OCI-LY7 (cell line): ENCODE measurements at regions not wholly inside any gene's neighbourhood (a gene's known extent, or its start where the extent isn't known, plus 50 kb on each side); places are given as distances from the start of the nearest gene placed in this dataset.

Experiments
- BruUV-seq: library from RNA; stranded (reverse); fragments of 400-500 nt; replicated peaks from 2 replicates; lab custom pipeline; 2021; lab: Mats Ljungman, UMichigan
- CTCF ChIA-PET: fragments of 300-600 bp; sonication (Branson Sonifier 250); formaldehyde crosslinking; loops from one replicate; lab custom pipeline; 2022; ENCODE audit warnings: antibody characterized with exemption; ENCODE audit not compliant: unreplicated experiment; lab: Charles Lee
- POLR2A ChIA-PET: fragments of 300-600 bp; sonication (Branson Sonifier 250); formaldehyde crosslinking; loops from one replicate; lab custom pipeline; 2022; ENCODE audit warnings: antibody characterized with exemption; lab: Charles Lee
- DNase-seq: peaks from one replicate; pipeline ENCODE4 v3.0.0-alpha.2; 2015; ENCODE audit warnings: low spot score
- H2AFZ ChIP-seq: fragments of 200-600 bp; sonication (generic), shearing (Covaris generic); 2 replicates; pipeline ENCODE4 v1.6.1; 2014; ENCODE audit warnings: mild to moderate bottlenecking, antibody characterized with exemption, low read length, moderate library complexity
- H3K27ac ChIP-seq: fragments of 200-600 bp; sonication (generic); 2 replicates; pipeline ENCODE4 v1.5.1; 2014; ENCODE audit warnings: mixed run types, low read depth, mild to moderate bottlenecking, moderate library complexity, low read length, inconsistent platforms; ENCODE audit not compliant: poor library complexity, severe bottlenecking
- H3K36me3 ChIP-seq: fragments of 200-600 bp; sonication (generic); 2 replicates; pipeline ENCODE4 v1.6.1; 2014; ENCODE audit warnings: mild to moderate bottlenecking, antibody characterized with exemption, low read length, moderate library complexity, mixed read lengths; ENCODE audit not compliant: insufficient read depth
- H3K4me1 ChIP-seq: fragments of 200-600 bp; sonication (generic); 2 replicates; pipeline ENCODE4 v1.5.1; 2014; ENCODE audit warnings: mild to moderate bottlenecking, low read length; ENCODE audit not compliant: insufficient read depth, poor library complexity, severe bottlenecking
- H3K4me2 ChIP-seq: fragments of 200-600 bp; sonication (generic); 2 replicates; pipeline ENCODE4 v1.6.1; 2014; ENCODE audit warnings: mild to moderate bottlenecking, low read length
- H3K4me3 ChIP-seq: fragments of 200-600 bp; sonication (generic); 2 replicates; pipeline ENCODE4 v1.5.1; 2014; ENCODE audit warnings: mild to moderate bottlenecking, low read depth, low read length; ENCODE audit not compliant: poor library complexity, severe bottlenecking
- H3K79me2 ChIP-seq: fragments of 200-600 bp; sonication (generic); 2 replicates; pipeline ENCODE4 v1.6.1; 2016; ENCODE audit warnings: low read depth, mild to moderate bottlenecking, low read length, moderate library complexity, mixed read lengths; ENCODE audit not compliant: insufficient read depth
- H3K9me2 ChIP-seq: fragments of 200-600 bp; sonication (generic); 2 replicates; pipeline ENCODE4 v1.6.1; 2016; ENCODE audit warnings: mild to moderate bottlenecking, low read length, mixed read lengths; ENCODE audit not compliant: insufficient read depth
- H3K9me3 ChIP-seq: fragments of 200-600 bp; sonication (generic); 2 replicates; pipeline ENCODE4 v1.6.1; 2014; ENCODE audit warnings: mild to moderate bottlenecking, mixed run types, low read length, mixed read lengths
- H4K20me1 ChIP-seq: fragments of 200-600 bp; sonication (generic); 2 replicates; pipeline ENCODE4 v1.6.1; 2014; ENCODE audit warnings: mild to moderate bottlenecking, antibody characterized with exemption, low read length, moderate library complexity, mixed read lengths; ENCODE audit not compliant: insufficient read depth
- CTCF ChIP-seq: fragments of 200-600 bp; sonication (generic); conservative IDR thresholded peaks from 2 replicates; pipeline ENCODE4 v1.5.1; 2014; ENCODE audit warnings: mild to moderate bottlenecking, antibody characterized with exemption, low read length, moderate library complexity, mixed read lengths
- EZH2phosphoT487 ChIP-seq: fragments of 200-600 bp; sonication (generic); IDR thresholded peaks from 2 replicates; pipeline ENCODE4 v1.6.1; 2018; ENCODE audit warnings: low read depth, borderline replicate concordance, mild to moderate bottlenecking, mixed run types, antibody characterized with exemption, low read length, moderate library complexity, mixed read lengths
- intact Hi-C: fragments of 100-400 bp; cut with micrococcal nuclease; formaldehyde crosslinking; loops from one replicate; pipeline ENCODE4 v1.10.0; 2022; ENCODE audit not compliant: unreplicated experiment

GRCh38 chr12:34311337-34311736 lies 289.0 kb downstream of the ALG10 start:
- Histone ChIP-seq H3K27ac (no peak overlapping the region), H3K4me3 (no peak overlapping the region), H3K4me1 (no peaks in the 10 kb centered on the region), H2AFZ (no peak overlapping the region), H3K79me2 (no peaks in the 10 kb centered on the region), H3K4me2 (no peak overlapping the region), H4K20me1 (no peaks in the 10 kb centered on the region), H3K36me3 (no peaks in the 10 kb centered on the region), H3K9me3 (no peaks in the 10 kb centered on the region), H3K9me2 (no peaks in the 10 kb centered on the region)
- ChIA-PET POLR2A (no interaction called here), CTCF (no interaction called here)
- TF ChIP-seq EZH2phosphoT487 (no peak), CTCF (no peak)
- BruUV-seq = no TSS peak
- DNase-seq = no peak
- intact Hi-C loops = no loop called here

- no peaks in the 10 kb centered on the region for H4K20me1 ChIP-seq
- ChIA-PET CTCF (no interaction called here), POLR2A (no interaction called here)
- intact Hi-C loops = no loop called here
- no TSS peak for BruUV-seq
- TF ChIP-seq CTCF (no peak), EZH2phosphoT487 (no peak)
- no peaks in the 10 kb centered on the region for H3K9me2 ChIP-seq
- no peaks in the 10 kb centered on the region for H3K79me2 ChIP-seq
- H3K4me2 ChIP-seq = no peak overlapping the region
- no peaks in the 10 kb centered on the region for H3K36me3 ChIP-seq
- H3K4me1 ChIP-seq = no peaks in the 10 kb centered on the region
- DNase-seq = no peak
- no peak overlapping the region for H3K27ac ChIP-seq
- no peak overlapping the region for H2AFZ ChIP-seq
- no peak overlapping the region for H3K4me3 ChIP-seq
- no peaks in the 10 kb centered on the region for H3K9me3 ChIP-seq
Observed at GRCh38 chr12:34327671-34328070, 305.4 kb downstream of the ALG10 start.

- H2AFZ ChIP-seq = no peak overlapping the region
- H3K9me3 ChIP-seq = no peaks in the 10 kb centered on the region; the same call in 1 of the 2 replicates
- no peak overlapping the region for H3K27ac ChIP-seq
- no peak for DNase-seq
- ChIA-PET CTCF (no interaction called here), POLR2A (no interaction called here)
- intact Hi-C loops = no loop called here
- BruUV-seq = no TSS peak
- no peaks in the 10 kb centered on the region for H3K9me2 ChIP-seq
- H3K4me3 ChIP-seq = no peak overlapping the region
- H4K20me1 ChIP-seq = no peaks in the 10 kb centered on the region
- TF ChIP-seq CTCF = no peak
- no peak for TF ChIP-seq EZH2phosphoT487
- no peak overlapping the region for H3K4me2 ChIP-seq
- H3K79me2 ChIP-seq = no peaks in the 10 kb centered on the region
- H3K4me1 ChIP-seq = no peaks in the 10 kb centered on the region
- H3K36me3 ChIP-seq = no peaks in the 10 kb centered on the region
Observed at GRCh38 chr12:34333337-34333736, 311.0 kb downstream of the ALG10 start.
